Ectodermal cell (in vitro differentiated cells): ENCODE measurements at regions not wholly inside any gene's neighbourhood (a gene's known extent, or its start where the extent isn't known, plus 50 kb on each side); places are given as distances from the start of the nearest gene placed in this dataset.

ENCODE experiments used
- H3K27ac ChIP-seq: 2 replicates; pipeline ENCODE4 v1.7.0; 2013; ENCODE audit warnings: mild to moderate bottlenecking, low read depth, low read length; ENCODE audit not compliant: insufficient read depth, poor library complexity, severe bottlenecking
- H3K27me3 ChIP-seq: 2 replicates; pipeline ENCODE4 v1.7.0; 2013; ENCODE audit warnings: mild to moderate bottlenecking, low read length; ENCODE audit not compliant: insufficient read depth, control insufficient read depth, poor library complexity, severe bottlenecking
- H3K36me3 ChIP-seq: one replicate; pipeline ENCODE4 v1.7.0; 2013; ENCODE audit warnings: low read length; ENCODE audit not compliant: control insufficient read depth, insufficient read depth
- H3K4me1 ChIP-seq: one replicate; pipeline ENCODE4 v1.7.0; 2013; ENCODE audit warnings: low read length; ENCODE audit not compliant: control insufficient read depth, insufficient read depth
- H3K4me3 ChIP-seq: 2 replicates; pipeline ENCODE4 v1.7.0; 2013; ENCODE audit warnings: low read depth, low read length, control low read depth; ENCODE audit not compliant: insufficient read depth
- H3K9me3 ChIP-seq: 2 replicates; pipeline ENCODE4 v1.7.0; 2013; ENCODE audit warnings: mild to moderate bottlenecking, low read length, moderate library complexity; ENCODE audit not compliant: control insufficient read depth
- WGBS, 2 experiments: methylation state at CpG; one replicate each; pipeline ENCODE4 v1.1.7; 2013; ENCODE audit warnings: missing lambda C conversion rate in 2 of 2; 5-methylcytosine and 5-hydroxymethylcytosine counted together

- H3K4me1 ChIP-seq = no peaks in the 10 kb centered on the region
- H3K4me3 ChIP-seq = no peak overlapping the region
- H3K27ac ChIP-seq = no peak overlapping the region
- no peaks in the 10 kb centered on the region for H3K9me3 ChIP-seq
- WGBS, 2 experiments = 92 to 93% methylated on average over 5 of the region's 5 CpGs
- no peaks in the 10 kb centered on the region for H3K36me3 ChIP-seq
- no peaks in the 10 kb centered on the region for H3K27me3 ChIP-seq
Measured at GRCh38 chr18:60593249-60593648, 220.7 kb upstream of the MC4R start.

GRCh38 chr18:60596928-60597327, 224.4 kb upstream of the MC4R start:
- Histone ChIP-seq H3K36me3 (no peaks in the 10 kb centered on the region), H3K4me1 (no peaks in the 10 kb centered on the region), H3K4me3 (no peak overlapping the region), H3K9me3 (no peaks in the 10 kb centered on the region), H3K27ac (no peak overlapping the region), H3K27me3 (no peaks in the 10 kb centered on the region)
- WGBS, 2 experiments = 86 to 95% methylated on average over 1 to 3 of the region's 3 CpGs

DNA sequence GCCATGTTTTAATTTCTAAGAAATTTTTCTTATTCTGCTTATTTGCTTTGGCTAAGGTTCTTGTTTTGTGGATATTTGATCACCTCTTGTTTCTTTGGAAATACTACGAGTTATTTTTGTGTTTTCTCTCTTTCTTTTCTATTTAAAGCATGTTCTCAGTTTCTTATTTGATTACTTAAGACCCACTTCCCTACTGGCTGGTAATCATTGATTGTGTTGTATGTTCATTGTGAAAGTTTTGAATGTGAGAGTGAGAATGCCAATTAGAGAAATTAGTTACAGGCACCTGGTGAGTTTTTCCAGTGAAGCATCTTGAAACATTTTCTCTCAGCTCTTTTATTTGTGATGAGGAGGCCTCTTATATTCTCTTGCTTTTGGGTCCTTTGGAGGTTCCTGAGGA, 226.7 kb upstream of the MC4R start:
- 100% methylated on average over 1 of the region's 1 CpG; no CpG with 5 or more reads in 1 of the 2 experiments for WGBS, 2 experiments
- Histone ChIP-seq H3K4me3 (no peak overlapping the region), H3K27me3 (no peaks in the 10 kb centered on the region), H3K36me3 (no peaks in the 10 kb centered on the region), H3K27ac (no peak overlapping the region), H3K9me3 (no peaks in the 10 kb centered on the region), H3K4me1 (no peaks in the 10 kb centered on the region)

DNA sequence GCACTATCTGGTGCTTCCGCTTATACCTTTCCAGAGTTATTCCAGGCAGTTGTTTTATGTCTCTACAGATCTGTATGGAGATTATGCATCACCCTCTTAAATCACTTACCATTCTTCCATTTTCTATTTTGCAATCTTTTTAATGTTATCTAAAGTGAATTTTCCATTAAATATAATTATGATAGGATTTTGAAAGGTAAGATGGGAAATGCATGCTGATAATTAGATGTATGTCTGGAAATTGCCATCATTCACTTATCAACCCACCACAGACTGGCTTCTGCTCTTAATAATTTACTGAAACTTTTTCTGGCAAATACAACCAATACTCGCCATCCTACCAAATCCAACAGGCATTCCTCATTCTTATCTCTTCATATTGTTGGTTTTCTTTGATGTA, 227.4 kb upstream of the MC4R start:
- no peaks in the 10 kb centered on the region for H3K27me3 ChIP-seq
- H3K4me3 ChIP-seq = no peak overlapping the region
- 89 to 100% methylated on average over 1 to 2 of the region's 2 CpGs for WGBS, 2 experiments
- no peaks in the 10 kb centered on the region for H3K36me3 ChIP-seq
- H3K27ac ChIP-seq = no peak overlapping the region
- H3K4me1 ChIP-seq = no peaks in the 10 kb centered on the region
- H3K9me3 ChIP-seq = no peaks in the 10 kb centered on the region

- Histone ChIP-seq H3K27me3 (no peaks in the 10 kb centered on the region), H3K36me3 (no peaks in the 10 kb centered on the region), H3K27ac (no peak overlapping the region), H3K4me1 (no peaks in the 10 kb centered on the region), H3K4me3 (no peak overlapping the region), H3K9me3 (no peaks in the 10 kb centered on the region)
- 94 to 100% methylated on average over 2 of the region's 2 CpGs for WGBS, 2 experiments
Measured at GRCh38 chr18:60601249-60601648, 228.7 kb upstream of the MC4R start.

DNA sequence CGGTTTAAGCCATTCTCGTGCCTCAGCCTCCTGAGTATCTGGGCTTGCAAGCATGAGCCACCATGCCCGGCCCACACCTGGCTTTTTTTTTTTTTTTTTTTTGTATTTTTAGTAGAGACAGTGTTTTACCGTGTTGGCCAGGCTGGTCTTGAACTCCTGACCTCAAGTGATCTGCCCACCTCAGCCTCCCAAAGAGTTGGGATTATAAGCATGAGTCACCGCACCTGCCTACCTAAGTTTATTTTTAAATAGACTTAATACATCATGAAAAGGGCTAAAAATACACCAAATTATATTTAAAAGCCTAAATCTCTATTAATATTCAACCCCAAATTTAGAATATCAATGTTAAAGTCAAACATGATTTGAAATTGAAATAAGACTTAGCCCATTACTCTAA, 250.8 kb upstream of the MC4R start:
- no peak overlapping the region for H3K27ac ChIP-seq
- no peaks in the 10 kb centered on the region for H3K9me3 ChIP-seq
- H3K4me3 ChIP-seq = no peak overlapping the region
- 87 to 91% methylated on average over 3 to 5 of the region's 5 CpGs for WGBS, 2 experiments
- H3K27me3 ChIP-seq = no peaks in the 10 kb centered on the region
- H3K36me3 ChIP-seq = no peaks in the 10 kb centered on the region
- H3K4me1 ChIP-seq = no peaks in the 10 kb centered on the region

GRCh38 chr18:60624207-60624606, 251.6 kb upstream of the MC4R start:
- H3K36me3 ChIP-seq = no peaks in the 10 kb centered on the region
- WGBS, 2 experiments = 100% methylated on average over 1 of the region's 1 CpG; no CpG with 5 or more reads in 1 of the 2 experiments

GRCh38 chr18:60639836-60640235, 267.3 kb upstream of the MC4R start:
- Histone ChIP-seq H3K4me3 (no peak overlapping the region), H3K36me3 (no peaks in the 10 kb centered on the region), H3K4me1 (no peaks in the 10 kb centered on the region), H3K27me3 (no peaks in the 10 kb centered on the region), H3K27ac (no peak overlapping the region), H3K9me3 (no peaks in the 10 kb centered on the region)
- no CpG with 5 or more reads among the region's 1 CpG for WGBS, 2 experiments

More at GRCh38 chr18:60624207-60624606, 251.6 kb upstream of the MC4R start:
- Histone ChIP-seq H3K4me3 (no peak overlapping the region), H3K27me3 (no peaks in the 10 kb centered on the region), H3K27ac (no peak overlapping the region), H3K9me3 (no peaks in the 10 kb centered on the region), H3K4me1 (no peaks in the 10 kb centered on the region)

- no peaks in the 10 kb centered on the region for H3K36me3 ChIP-seq
- no peaks in the 10 kb centered on the region for H3K27me3 ChIP-seq
- no peaks in the 10 kb centered on the region for H3K4me1 ChIP-seq
- no peak overlapping the region for H3K27ac ChIP-seq
- H3K4me3 ChIP-seq = no peak overlapping the region
- H3K9me3 ChIP-seq = no peaks in the 10 kb centered on the region
- WGBS, 2 experiments = 93 to 100% methylated on average over 3 of the region's 3 CpGs
Measured at GRCh38 chr18:60643009-60643408, 270.4 kb upstream of the MC4R start.

- H3K4me3 ChIP-seq = no peak overlapping the region
- WGBS, 2 experiments = 93 to 95% methylated on average over 4 to 5 of the region's 5 CpGs
Measured at GRCh38 chr18:60646725-60647124, 274.1 kb upstream of the MC4R start.

DNA sequence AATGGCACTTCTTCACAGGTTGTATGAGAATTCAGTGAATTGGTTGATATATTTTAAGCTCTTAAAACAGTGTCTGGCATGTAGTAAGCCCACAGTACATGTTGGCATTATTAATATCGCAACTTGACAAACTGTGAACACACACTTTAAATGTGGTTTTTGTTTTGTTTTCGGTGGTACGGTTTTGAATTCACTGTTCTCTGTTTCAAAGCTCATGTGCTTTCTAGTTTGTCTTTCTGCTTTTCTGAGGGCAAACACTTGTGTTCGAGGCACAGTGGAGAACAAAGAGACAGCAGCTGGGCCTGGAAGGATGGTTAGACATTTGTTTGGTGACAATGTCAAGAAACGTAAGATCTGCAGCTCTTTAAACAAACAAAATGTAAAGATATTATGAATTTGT, 276.5 kb upstream of the MC4R start:
- Histone ChIP-seq H3K36me3 (no peaks in the 10 kb centered on the region), H3K27me3 (no peaks in the 10 kb centered on the region), H3K9me3 (no peaks in the 10 kb centered on the region), H3K4me3 (no peak overlapping the region), H3K27ac (no peak overlapping the region), H3K4me1 (peaks cover 4% of the 10 kb centered on the region)
- 81 to 86% methylated on average over 4 to 5 of the region's 5 CpGs for WGBS, 2 experiments

More at GRCh38 chr18:60646725-60647124, 274.1 kb upstream of the MC4R start:
- Histone ChIP-seq H3K9me3 (no peaks in the 10 kb centered on the region), H3K4me1 (peaks cover 4% of the 10 kb centered on the region), H3K36me3 (no peaks in the 10 kb centered on the region), H3K27me3 (no peaks in the 10 kb centered on the region), H3K27ac (no peak overlapping the region)
